ENCODE measurements at regions not wholly inside any gene's neighbourhood (a gene's known extent, or its start where the extent isn't known, plus 50 kb on each side); places are given as distances from the start of the nearest gene placed in this dataset.
"Not testable (repeated sequence)": the region's sequence is repeated elsewhere in the genome, so short reads cannot be mapped to it uniquely, and the experiment has no call there.

DNA sequence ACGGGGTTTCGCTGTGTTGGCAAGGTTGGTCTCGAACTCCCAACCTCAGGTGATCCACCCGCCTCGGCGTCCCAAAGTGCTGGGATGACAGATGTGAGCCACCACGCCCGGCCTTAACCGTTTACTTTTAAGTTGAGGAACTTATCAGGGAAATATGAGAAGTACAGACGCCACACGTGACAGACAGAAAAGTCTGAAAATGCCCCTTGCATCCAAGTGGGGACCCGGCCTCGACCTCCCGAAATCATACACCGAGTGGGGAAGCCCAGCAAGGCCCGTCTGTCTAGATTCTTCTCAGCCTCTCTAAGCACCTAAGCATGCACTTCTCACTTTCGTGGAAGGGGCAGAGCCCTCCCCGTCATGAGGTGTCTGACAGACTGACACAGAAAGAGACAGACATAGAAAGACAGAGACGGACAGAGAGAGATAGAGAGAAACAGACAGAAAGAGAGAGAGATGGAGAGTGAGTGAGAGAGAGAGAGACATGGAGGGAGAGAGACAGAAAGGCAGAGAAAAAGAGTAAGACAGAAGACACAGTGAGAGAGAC is 107.3 kb upstream of the ANKRD30BL start:
- no peak for TF ChIP-seq POLR2A (IDR thresholded peaks at IDR 0.05; ENCODE audit: low read length)
- TF ChIP-seq GATA1 (IDR thresholded peaks at IDR 0.05; ENCODE audit: low read depth, low read length), result no peak
- DNase-seq, result no peak

DNA sequence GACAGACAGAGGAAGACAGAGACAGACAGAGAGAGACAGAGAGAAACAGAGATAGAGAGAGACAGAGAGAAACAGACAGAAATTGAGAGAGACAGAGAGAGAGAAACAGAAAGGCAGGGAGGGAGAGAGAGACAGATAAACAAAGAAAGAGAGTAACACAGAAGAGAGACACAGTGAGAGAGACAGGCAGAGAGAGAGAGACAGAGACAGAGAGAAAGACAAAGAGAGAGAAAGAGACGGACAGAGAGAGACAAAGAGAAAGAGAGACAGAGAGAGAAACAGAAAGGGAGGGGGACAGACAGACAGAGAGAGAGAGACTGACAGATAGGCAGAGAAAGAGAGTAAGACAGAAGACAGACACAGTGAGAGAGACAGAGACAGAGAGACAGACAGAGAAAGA is 108.5 kb upstream of the ANKRD30BL start:
- no peak for DNase-seq
- TF ChIP-seq GATA1 (IDR thresholded peaks at IDR 0.05; ENCODE audit: low read depth, low read length) (no peak), POLR2A (IDR thresholded peaks at IDR 0.05; ENCODE audit: low read length) (no peak)

DNA sequence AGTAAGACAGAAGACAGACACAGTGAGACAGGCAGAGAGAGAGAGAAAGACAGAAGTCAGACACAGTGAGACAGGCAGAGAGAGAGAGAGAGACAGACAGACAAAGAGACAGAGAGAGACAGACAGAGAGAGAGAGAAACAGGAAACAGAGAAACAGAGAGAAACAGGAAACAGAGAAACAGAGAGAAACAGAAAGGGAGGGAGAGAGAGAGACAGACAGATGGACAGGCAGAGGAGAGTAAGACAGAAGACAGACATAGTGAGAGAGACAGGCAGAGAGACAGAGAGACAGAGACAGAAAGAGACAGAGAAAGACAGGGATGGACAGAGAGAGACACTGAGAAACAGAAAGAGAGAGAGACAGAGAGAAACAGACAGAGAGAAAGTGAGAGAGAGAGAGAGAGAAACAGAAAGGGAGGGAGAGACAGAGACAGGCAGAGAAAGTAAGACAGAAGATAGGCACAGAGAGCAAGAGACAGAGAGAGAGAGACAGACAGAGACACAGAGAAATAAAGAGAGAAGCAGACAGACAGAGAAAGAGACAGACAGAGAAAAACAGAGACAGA is 109.3 kb upstream of the ANKRD30BL start:
- DNase-seq, result no peak
- TF ChIP-seq GATA1 (IDR thresholded peaks at IDR 0.05; ENCODE audit: low read depth, low read length) (no peak), POLR2A (IDR thresholded peaks at IDR 0.05; ENCODE audit: low read length) (no peak)

DNA sequence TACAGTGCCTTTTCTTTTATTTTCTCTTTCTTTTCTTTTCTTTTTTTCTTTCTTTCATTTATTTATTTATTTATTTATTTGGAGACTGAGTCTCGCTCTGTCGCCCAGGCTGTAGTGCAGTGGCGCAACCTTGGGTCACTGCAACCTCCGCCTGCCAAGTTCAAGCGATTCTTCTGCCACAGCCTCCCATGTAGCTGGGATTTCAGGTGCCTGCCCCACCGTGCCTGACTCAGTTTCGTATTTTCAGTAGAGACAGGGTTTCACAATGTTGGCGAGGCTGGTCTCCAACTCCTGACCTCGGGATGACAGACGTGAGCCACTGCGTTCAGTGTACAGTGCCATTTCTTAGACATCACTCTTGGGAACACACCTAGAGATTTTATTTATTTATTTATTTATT is 110.0 kb upstream of the ANKRD30BL start:
- not testable (repeated sequence) for DNase-seq

DNA sequence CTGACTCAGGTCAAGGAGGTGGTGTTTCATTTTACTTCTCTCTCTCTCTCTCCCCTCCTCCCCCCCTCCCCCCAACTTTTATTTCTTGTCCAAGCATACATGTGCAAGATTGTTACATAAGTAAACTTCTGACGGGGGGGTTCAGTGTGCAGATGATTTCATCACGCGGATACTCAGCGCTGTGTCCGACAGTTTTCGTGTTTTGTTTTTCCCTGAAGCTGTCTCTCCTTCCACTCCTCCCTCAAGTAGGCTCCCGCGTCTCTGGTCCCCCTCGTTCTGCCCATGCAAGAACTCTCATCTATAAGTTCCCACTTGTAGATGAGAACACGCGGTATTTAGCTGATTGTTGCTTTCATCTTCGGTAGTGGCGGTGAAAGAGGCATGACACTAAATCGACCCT is 111.0 kb upstream of the ANKRD30BL start:
- no peak for DNase-seq
- TF ChIP-seq POLR2A (IDR thresholded peaks at IDR 0.05; ENCODE audit: low read length) (no peak), GATA1 (IDR thresholded peaks at IDR 0.05; ENCODE audit: low read depth, low read length) (no peak)

- not testable (repeated sequence) for DNase-seq
Observed at GRCh38 chr2:132273585-132273984, 111.8 kb upstream of the ANKRD30BL start.

DNA sequence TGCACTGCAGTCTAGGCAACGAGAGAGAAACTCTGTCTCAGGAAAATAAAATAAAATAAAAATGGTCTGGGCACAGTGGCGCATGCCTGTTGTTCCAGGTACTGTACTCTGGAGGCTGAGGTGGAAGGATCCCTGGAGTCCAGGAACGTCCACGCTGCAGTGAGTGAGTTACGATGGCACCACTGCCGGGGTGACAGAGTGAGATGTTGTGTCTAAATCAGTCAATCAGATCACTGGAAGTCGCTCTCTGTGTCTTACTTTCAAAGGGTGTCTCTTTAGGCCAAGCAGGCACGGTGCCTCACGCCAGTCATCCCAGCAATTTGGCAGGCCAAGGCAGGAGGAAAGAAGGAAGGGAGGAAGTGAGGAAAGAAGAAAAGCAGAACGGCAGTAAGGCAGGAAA is 112.2 kb upstream of the ANKRD30BL start:
- no peak for TF ChIP-seq POLR2A (IDR thresholded peaks at IDR 0.05; ENCODE audit: low read length)
- no peak for TF ChIP-seq GATA1 (IDR thresholded peaks at IDR 0.05; ENCODE audit: low read depth, low read length)
- DNase-seq, result no peak

GRCh38 chr2:132275396-132275795 is 113.6 kb upstream of the ANKRD30BL start:
- no peak for TF ChIP-seq GATA1 (IDR thresholded peaks at IDR 0.05; ENCODE audit: low read depth, low read length)
- TF ChIP-seq POLR2A (IDR thresholded peaks at IDR 0.05; ENCODE audit: low read length), result no peak
- no peak for DNase-seq

- TF ChIP-seq POLR2A (IDR thresholded peaks at IDR 0.05; ENCODE audit: low read length), result no peak
- TF ChIP-seq GATA1 (IDR thresholded peaks at IDR 0.05; ENCODE audit: low read depth, low read length), result no peak
Observed at GRCh38 chr2:132276571-132276981, 114.8 kb upstream of the ANKRD30BL start.

GRCh38 chr2:132278267-132278666 is 116.5 kb upstream of the ANKRD30BL start:
- no peak for DNase-seq

More at GRCh38 chr2:132276571-132276981, 114.8 kb upstream of the ANKRD30BL start:
- DNase-seq, result no peak

GRCh38 chr2:132279344-132279743 is 117.6 kb upstream of the ANKRD30BL start:
- no peak for TF ChIP-seq GATA1 (IDR thresholded peaks at IDR 0.05; ENCODE audit: low read depth, low read length)
- no peak for TF ChIP-seq POLR2A (IDR thresholded peaks at IDR 0.05; ENCODE audit: low read length)
- no peak for DNase-seq

More at GRCh38 chr2:132278267-132278666, 116.5 kb upstream of the ANKRD30BL start:
- TF ChIP-seq GATA1 (IDR thresholded peaks at IDR 0.05; ENCODE audit: low read depth, low read length) (no peak), POLR2A (IDR thresholded peaks at IDR 0.05; ENCODE audit: low read length) (no peak)

- DNase-seq, result no peak
Observed at GRCh38 chr2:132279930-132280615, 118.3 kb upstream of the ANKRD30BL start.

DNA sequence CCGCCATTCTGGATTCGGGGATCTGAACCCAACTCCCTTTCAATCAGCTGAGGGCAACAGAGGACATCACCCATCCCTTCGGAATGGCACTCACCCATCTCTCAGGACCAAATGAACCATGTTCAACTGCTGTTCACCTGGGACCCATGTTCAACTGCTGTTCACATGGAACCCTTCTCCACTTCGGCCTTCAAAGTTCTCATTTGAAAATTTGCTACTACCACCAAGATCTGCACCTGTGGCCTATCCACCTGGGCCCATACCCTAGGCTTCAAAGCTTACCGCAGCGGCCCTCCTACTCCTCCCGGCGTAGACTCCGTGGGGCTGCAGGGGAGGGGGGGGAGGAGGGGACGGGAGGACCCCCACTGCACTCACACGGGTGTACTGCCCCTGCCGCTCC is 119.2 kb upstream of the ANKRD30BL start:
- no peak for DNase-seq
- TF ChIP-seq POLR2A (IDR thresholded peaks at IDR 0.05; ENCODE audit: low read length) (no peak), GATA1 (IDR thresholded peaks at IDR 0.05; ENCODE audit: low read depth, low read length) (no peak)

More at GRCh38 chr2:132279930-132280615, 118.3 kb upstream of the ANKRD30BL start:
- TF ChIP-seq GATA1 (IDR thresholded peaks at IDR 0.05; ENCODE audit: low read depth, low read length), result no peak
- TF ChIP-seq POLR2A (IDR thresholded peaks at IDR 0.05; ENCODE audit: low read length), result no peak

- DNase-seq, result not testable (repeated sequence)
Observed at GRCh38 chr2:132282104-132282503, 120.4 kb upstream of the ANKRD30BL start.

- DNase-seq, result no peak
- TF ChIP-seq GATA1 (IDR thresholded peaks at IDR 0.05; ENCODE audit: low read depth, low read length), result no peak
- TF ChIP-seq POLR2A (IDR thresholded peaks at IDR 0.05; ENCODE audit: low read length), result no peak
Observed at GRCh38 chr2:132282911-132283310, 121.2 kb upstream of the ANKRD30BL start.

- DNase-seq, result not testable (repeated sequence)
Observed at GRCh38 chr2:132286289-132286911, 124.6 kb upstream of the ANKRD30BL start.

DNA sequence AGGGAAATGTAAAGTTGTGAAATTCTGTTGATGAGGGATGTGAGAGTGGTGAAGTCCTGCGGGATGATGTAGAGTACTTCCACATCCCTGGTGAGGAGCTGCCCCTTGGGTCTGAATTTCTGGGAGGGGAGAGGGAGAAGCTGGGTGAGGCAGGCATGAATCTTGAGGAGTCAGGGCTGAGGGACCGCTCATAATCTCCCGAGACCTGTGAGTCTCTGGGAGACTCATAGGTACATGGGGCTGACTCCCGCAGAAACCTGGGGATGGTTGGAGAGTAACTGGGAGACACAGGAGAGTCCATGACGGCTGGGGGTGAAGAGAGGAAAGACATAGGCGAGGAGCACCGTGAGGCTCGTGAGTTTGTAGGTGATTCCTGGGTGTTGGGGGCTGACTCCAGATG is 126.2 kb upstream of the ANKRD30BL start:
- not testable (repeated sequence) for DNase-seq

DNA sequence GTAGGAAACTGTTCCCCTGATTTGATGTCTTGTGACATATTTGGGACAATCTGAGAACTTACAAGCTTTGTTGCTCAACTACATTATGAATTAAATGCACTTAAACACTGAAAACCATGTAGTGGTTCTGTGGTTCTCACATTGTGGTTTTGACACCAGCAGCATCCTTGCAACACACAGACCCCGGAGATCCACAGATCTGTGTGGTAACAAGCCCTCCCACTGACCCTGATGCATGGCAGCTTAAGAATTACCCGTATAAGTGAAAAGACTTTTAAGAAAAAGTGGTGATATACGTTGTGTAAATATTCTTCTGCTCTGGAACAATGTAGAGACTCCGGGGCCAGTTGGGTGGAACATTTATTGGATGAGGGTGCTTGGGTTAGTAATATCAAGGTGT is 127.4 kb upstream of the ANKRD30BL start:
- DNase-seq, result not testable (repeated sequence)

- not testable (repeated sequence) for DNase-seq
Observed at GRCh38 chr2:132289812-132290211, 126.8 kb upstream of the GPR39 start.

GRCh38 chr2:132300592-132301378 is 115.8 kb upstream of the GPR39 start:
- not testable (repeated sequence) for DNase-seq
